GM18907 (cell line): ENCODE measurements at regions not wholly inside any gene's neighbourhood (a gene's known extent, or its start where the extent isn't known, plus 50 kb on each side); places are given as distances from the start of the nearest gene placed in this dataset.
"Not testable (repeated sequence)": the region's sequence is repeated elsewhere in the genome, so short reads cannot be mapped to it uniquely, and the experiment has no call there.

Source experiments
- ATAC-seq: cut with Tn5 transposase; IDR thresholded peaks from one replicate; pipeline ENCODE4 v1.9.1; 2021; ENCODE audit warnings: mild to moderate bottlenecking, moderate library complexity; ENCODE audit not compliant: unreplicated experiment

DNA sequence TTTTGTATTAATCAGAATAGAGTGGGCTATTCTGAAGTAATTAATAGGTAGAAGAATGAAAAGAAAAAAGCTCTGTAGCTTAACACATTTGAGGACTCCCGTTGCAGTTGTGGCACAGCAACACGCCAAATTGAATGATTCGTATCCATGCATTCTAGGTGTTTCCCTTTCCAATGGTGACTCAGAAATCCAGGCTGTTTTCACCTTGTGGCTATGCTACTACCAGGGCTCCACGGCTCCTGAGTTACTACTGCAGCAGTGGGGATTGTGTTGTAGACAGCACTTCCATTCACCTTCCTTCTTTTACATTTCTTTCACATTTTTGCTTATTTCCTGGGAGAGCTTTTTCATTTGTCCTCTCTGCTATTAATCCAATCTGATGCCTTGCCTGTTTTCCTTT, 1616.4 kb downstream of the CDH8 start:
- no peak for ATAC-seq

DNA sequence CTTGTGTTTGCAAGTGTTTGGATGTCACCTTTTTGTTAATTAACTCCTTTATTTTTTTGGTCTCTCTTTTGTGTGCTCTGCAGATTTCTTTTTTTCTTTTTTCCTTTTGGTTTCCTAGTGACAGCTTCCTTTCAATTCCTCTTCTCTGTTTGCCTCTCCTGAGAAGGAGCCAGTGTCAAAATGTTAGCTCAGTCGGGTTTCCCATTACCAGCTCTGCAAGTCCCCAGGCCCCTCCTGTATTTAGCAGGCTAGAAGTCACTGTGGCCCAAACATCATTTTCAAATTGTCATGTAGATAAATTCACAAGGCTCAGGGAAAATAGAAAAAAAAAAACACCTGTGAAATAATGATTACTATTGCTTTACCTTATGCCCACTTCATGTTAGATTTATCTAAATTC, 1621.6 kb downstream of the CDH8 start:
- ATAC-seq = no peak

DNA sequence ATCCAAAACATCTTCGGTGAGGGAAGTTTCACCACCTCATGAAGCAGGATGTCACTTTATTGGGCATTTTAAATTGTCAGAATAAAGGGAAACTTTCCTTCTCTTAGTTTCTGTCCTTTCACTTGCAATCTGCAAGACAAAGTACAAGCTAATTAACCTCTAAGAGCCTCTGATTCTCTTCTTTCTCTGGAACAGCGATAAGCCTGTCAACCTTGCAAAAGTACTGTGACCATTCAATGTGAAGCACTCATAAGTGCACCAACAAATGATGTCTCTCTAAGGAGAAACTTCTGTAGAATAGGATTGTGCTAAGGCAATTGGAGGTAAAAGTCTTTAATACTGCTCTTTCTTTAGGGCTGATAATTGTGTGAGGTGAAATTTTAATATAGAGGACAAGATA, 1622.3 kb downstream of the CDH8 start:
- no peak for ATAC-seq

DNA sequence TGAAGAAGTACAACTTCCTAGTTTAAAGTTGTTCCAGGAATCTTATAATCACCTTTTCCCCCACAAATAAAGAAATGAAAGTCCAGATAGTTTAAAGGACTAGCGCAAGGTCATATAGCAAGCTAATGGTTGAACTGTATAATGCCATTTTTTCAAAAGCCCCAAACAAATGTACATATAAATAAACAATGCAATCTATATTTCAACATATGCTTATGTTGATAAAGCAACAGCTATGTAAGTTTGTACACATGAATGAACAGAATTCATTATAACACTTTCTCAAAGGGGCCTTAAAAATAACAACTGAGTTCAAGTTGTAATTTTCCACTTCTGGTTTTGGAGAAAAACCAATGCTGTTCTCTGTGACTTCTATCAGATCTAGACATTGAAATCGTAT, 1628.6 kb downstream of the CDH8 start:
- no peak for ATAC-seq

DNA sequence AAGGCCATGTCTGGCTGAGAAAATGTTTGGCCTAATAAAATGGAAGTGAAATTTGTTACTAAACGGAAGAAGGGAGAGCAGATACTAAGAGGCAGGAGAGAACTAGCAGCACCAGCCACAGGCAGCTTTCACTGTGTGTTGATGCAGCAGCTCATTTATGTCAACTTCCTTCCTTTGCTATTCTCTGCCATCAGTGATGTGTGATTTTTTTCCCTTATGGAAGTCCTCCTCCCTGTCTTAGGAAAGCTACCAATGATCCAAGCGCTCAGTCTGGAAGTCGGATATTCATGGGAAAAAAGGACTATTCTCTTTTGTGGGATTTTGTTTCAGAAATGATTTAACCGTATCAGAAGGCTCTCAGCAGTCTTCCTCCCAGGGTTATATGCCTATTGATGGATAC, 1629.2 kb downstream of the CDH8 start:
- no peak for ATAC-seq

DNA sequence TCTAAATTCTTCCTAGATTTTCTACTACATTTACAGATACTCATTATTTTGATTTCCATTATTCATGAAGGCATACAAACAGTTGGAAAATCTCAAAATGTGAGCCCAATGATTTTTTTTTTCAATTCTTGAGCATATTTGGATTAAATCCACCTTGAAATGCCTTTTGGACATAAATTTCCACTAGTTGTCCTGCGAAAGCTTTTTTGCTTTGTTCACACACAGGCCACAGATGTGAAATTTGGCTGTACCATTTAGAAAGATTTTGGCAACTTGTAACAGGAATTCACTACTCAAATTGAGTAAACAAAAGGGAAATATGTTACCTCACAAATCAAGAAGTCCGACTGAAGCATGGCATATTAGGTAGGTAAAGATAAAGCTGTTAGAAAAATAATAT, 1631.0 kb downstream of the CDH8 start:
- no peak for ATAC-seq

DNA sequence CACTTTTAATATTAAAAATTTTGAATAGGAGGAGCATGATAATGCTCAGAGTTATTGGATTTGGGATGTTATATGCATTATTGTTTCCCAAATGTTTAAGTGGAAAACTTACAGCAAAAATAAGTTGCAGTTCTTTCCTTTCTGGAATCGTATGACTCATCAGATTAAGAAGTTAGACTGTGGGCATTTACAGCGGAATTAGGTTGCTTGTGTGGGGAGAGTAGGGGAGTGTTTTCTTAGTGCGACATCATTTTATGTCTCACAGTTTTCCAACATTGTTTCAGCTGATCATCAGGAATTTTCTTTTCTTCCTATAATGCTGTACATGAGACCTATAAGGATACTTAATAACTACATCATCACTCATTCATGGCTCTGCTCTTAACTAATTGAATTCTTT, 1631.8 kb downstream of the CDH8 start:
- no peak for ATAC-seq

DNA sequence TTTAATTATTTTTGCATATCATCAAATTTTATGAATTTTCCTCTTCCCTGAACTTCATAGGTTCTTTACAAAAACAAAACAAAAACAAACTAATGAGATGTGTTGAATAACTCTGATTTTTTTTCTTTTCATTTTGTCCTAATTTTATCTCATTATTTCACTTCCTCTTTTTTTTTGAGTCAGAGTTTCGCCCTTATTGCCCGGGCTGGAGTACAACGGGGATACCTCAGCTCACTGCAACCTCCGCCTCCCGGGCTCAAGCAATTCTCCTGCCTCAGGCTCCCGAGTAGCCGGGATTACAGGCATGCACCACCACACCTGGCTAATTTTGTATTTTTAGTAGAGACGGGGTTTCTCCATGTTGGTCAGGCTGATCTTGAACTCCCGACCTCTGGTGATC, 1633.3 kb downstream of the CDH8 start:
- ATAC-seq = not testable (repeated sequence)

DNA sequence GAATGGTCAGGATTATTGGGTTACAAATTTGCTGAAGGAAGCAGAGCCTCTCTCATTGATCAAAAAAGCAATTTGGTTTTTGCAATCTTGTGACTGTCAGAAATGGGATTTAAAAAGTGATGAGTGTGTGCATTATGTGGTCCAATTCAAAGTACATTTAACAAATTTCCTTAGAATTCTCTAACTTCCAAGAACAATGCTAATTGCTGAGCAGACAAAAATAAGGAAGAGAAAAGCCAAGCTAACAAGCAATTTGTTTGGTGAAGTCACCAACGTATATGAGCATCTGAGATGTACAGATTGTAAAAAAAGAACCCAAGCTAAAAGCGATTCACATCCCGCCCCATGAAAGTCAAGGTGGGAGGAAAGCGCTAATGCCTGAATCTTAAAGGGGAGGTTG, 1643.9 kb downstream of the CDH8 start:
- ATAC-seq = no peak

DNA sequence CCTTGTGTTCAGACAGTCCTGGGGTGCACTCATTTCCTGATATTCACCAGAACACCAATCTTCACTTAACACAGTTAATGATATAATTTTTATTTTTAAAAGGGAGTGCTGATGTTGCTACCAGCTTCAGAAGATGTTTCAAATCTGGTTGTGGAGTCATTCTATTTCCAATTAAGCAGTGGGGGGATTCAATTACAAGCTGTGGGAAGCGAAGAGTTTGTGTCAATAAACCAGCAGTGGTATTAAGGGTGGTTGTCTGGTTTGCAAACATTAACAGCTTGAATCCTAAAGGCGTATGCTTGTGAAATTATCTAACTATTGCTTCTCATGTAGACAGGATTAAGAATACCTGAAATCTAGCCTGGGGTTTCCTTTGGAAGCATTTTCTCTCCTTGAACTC, 1637.5 kb upstream of the GOT2 start:
- no peak for ATAC-seq

DNA sequence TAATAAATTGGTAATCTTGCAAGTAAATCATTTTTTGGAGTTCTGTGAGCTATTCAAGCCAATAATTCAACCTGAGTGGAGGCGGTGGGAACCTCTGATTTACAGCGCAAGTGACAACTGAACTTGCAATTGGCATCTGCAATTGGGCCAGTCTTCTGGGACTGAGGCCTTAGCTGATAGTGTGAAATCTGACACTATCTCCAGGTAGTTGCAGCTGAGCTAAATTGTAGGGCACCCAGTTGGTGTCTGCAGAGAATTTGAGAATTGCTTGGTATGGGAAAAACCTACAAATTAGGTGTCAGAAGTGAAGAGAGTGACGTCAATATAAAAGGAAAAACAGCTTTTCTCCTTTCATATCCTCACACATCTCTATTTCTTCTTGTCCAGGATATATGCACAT, 1633.6 kb upstream of the GOT2 start:
- no peak for ATAC-seq

DNA sequence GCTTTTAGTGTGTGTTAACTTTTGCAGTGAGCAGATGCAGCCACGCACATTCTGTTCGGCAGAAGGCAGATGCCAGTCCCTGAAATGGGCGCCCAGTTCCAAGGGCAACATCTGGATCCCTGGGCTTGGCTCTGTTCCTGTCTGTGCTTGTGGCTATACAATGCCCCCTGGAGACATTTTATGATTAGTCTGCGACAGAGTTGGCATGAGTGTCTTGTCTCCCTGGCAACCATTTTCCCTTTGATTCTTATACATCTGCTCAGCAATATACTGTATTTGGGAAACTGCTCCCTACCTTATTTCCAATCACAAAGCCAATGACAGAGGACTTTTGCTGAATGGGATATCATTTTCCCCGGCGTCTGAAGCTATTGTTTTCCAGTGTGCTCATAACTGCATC, 1629.5 kb upstream of the GOT2 start:
- ATAC-seq = no peak

DNA sequence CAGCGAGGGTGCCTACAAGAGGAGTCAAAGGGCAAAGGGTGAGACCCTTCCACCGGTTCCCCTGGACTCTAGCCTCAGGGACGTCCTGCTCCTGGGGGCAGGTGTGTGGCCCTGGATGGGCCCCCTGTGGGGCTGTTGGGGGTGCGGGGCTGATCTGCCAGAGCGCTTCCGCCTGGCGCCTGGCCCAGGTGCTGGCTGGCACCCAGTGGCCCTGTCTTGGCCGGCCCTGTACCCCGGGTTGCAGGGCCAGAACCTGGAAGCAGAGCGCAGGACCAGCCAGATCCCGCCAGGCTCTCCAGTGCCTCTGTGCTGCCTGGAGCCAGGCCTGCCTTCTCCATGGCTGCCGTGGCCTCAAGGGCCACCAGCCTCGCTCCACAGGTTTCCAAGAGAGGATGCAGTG, 1625.8 kb upstream of the GOT2 start:
- ATAC-seq = not testable (repeated sequence)

DNA sequence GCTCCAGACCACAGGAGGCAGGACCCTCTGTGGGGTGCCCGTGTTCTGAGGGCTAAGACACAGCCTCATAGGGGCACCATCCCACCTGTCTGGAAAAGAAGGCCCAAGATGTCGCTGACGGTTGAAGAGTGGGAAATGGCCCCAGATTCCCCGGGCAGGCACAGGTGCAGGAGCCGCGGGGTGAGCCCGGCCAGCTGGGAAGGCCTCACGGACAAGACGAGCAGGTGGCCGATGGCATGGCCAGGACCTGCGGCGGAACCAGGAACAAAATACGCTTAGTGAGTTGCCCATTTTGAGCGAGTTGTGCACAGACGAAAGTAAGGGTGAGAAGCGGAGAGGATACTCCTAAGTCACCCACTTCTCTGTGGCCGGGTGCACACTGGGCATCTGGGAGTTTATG, 1625.3 kb upstream of the GOT2 start:
- ATAC-seq = not testable (repeated sequence)

DNA sequence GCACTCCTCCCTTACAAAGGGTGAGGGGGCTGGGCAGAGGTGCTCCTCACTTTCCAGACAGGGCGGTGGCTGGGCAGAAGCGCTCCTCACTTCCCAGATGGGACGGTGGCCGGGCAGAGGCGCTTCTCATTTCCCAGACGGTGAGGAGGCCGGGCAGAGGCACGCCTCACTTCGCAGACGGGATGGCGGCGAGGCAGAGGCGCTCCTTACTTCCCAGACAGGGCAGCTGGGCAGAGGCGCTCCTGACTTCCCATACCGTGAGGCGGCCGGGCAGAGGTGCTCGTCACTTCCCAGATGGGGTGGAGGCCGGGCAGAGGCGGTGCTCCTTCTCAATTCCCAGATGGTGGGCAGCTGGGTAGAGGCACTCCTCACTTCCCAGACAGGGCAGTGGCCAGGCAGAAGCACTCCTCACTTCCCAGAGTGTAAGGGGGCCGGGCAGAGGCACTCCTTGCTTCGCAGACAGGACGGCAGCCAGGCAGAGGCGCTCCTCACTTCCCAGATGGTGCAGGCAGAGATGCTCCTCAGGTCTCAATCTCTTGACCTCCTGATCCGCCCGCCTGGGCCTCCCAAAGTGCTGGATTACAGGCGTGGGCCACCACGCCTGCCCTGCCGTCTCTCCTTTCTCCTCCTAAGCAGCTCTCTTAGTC, 1623.9 kb upstream of the GOT2 start:
- not testable (repeated sequence) for ATAC-seq

DNA sequence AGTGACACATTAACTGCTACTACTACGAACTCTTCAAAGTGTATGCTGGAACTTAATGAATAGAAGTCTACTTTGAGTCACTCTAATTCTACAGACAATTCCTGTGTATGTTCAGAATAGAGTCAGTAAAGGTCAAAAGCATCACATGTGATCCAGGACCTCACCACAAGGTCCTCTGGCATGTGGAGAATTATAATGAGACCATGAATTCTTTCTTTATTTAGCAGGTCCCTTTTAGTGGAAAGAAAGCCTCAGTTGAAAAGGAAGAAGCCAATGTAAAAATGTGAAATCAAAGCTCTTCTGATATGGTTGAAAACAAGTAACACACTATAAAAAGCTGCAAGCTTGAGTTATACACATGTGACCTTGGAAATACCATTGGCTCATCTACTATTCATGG, 1612.1 kb upstream of the GOT2 start:
- no peak for ATAC-seq

DNA sequence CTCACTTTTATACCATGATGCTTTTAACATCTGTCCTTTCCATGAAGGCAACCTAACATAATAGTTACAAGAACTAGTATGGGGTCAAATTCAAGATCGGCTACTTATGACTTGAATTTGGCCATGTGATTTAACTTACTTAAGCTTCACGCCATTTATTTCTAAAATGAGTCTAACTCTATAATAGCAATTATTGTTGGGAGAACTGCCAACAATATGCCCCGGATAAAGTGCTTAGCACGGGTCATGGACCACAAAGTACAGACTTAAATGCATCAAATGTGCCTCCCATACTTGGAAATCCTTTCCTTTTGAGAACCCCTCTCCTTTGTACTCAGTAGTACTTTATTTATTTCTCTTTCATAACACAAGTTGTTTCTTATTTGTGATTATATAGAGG, 1603.6 kb upstream of the GOT2 start:
- no peak for ATAC-seq

DNA sequence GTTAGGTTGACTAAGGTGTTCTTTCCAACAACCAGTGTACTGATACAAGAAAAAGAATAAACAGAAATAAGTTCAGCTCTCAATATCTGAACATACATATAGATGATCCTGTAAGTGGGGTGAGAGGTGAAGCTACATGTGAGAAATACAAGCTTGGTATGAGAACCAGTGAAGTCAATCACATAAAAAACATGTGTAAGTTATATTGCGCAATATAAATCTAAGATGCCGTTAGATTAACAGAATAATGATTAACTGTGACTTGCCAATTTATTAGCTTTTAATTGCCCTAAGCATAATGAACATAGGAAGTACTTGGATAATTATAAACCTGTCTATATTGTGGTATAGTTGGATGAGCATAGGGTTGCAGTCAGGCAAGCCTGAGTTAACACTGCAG, 1597.1 kb upstream of the GOT2 start:
- ATAC-seq = no peak

DNA sequence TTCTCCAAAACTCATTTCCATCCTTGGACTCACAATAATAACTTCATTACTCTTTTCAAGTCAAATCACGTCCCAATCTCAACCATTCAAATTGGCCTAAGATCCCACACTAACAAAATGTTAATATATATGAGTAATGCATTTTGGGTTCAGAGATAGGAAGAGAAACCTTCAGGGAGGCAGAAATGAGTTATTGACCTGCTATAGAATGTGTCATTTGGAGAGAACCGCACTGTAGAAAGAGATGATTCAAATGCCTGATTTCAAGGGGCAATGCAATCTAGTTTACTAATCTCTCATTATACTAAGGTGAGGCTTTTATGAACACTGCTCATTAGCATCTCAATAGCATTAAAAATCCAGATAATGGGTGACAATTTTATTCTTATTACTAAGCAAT, 1595.0 kb upstream of the GOT2 start:
- ATAC-seq = no peak

DNA sequence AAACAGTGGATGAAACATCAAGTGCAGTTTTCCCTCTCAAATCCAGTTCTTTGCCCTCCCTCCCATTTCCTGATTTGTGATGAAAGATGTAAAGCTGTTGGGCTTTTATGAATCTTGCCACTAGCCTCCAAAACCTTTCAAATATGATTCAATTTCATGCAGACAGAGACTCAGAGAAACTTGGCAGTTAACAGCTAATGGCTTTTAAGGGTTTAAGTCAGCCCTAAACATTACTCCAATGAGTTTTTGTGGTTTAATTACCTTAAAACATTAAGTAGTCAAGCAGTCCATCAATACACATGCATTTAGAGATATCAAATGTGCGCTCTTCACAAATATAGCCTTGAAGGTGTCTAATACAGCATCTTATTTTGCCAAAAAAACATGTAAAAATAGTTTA, 1594.0 kb upstream of the GOT2 start:
- no peak for ATAC-seq

DNA sequence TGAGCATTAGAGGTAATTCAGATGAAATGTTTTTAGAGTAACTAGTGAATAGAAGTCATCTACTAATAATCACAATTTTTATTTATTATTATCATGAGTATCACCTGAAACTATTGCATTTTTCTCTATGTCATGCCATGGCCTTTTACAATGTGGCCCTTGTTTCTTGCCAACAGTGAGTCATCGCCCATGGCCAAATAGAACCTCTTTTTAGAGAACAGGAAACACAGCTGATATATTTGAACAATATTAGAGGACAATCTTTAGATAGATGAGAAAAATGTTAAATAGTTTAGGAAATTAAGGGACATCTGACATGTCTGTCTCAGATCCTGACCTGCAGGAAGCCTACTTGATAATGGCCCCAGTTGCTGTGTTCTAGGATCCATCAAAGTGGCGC, 1584.4 kb upstream of the GOT2 start:
- ATAC-seq = no peak

DNA sequence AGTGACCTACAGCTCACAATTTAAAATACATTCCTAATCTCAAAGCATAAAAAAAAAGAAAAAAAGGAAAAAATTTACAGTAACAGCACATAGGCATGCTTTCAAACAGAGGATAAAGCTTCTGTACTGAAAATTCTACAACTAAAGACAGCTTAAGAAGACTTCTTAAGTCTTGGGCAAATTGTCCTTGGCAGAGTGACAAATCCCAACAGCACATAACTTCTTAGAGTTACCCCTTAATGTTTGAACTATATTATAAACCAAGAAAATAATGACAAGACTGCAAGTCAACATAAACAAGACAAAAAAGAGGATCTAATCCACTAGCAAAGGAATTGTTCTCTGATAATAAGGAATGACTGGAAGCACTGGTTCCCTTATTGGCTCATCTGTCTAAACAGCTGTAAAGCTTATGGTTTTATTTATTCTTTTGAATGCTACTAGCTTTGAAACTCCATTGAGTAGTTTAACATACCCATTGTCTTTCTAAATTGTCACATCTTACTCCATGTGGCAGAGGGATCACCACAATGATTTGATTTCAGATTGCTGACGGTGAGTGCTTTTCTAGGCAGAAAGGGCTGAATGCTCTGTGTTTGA, 1576.8 kb upstream of the GOT2 start:
- no peak for ATAC-seq

DNA sequence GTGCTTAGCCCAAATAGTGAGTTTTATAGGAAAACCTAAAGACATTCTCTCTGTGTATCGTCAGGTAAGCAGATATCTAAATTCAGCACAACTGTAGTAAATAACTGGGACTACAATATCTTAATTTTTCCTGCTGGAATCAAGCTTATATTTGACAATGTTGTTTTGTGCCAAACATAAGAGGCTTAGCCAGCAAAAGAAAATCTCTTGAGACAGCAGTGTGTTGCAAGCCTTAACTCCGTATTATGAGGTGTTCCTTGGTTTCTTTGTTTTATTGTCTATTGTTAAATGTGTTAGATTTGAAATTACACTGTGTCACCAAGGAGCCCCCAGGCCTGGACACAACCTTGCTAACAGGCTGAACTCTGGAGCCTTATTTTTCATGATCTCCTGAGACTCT, 1570.6 kb upstream of the GOT2 start:
- ATAC-seq = no peak
